SU-DHL-6 (cell line): ENCODE measurements at regions not wholly inside any gene's neighbourhood (a gene's known extent, or its start where the extent isn't known, plus 50 kb on each side); places are given as distances from the start of the nearest gene placed in this dataset.

ENCODE experiments used
- H2AFZ ChIP-seq: fragments of 200-600 bp; sonication (generic); 2 replicates; pipeline ENCODE4 v1.6.1; 2014; ENCODE audit warnings: low read depth, mild to moderate bottlenecking, moderate library complexity, mixed read lengths, antibody characterized with exemption, low read length; ENCODE audit not compliant: severe bottlenecking
- H3F3A ChIP-seq: fragments of 200-600 bp; shearing (Covaris generic); 2 replicates; pipeline ENCODE4 v1.6.0; 2016; ENCODE audit warnings: antibody characterized with exemption, mild to moderate bottlenecking; ENCODE audit not compliant: insufficient read depth
- H3K27ac ChIP-seq: fragments of 200-600 bp; sonication (generic); 2 replicates; pipeline ENCODE4 v1.5.1; 2016; ENCODE audit warnings: low read depth, mild to moderate bottlenecking, low read length, moderate library complexity, mixed read lengths
- H3K27me3 ChIP-seq: fragments of 200-600 bp; sonication (generic), shearing (Covaris generic); 2 replicates; pipeline ENCODE4 v1.6.0; 2014; ENCODE audit warnings: mild to moderate bottlenecking, low read length
- H3K36me3 ChIP-seq: fragments of 200-600 bp; sonication (generic); 2 replicates; pipeline ENCODE4 v1.6.1; 2014; ENCODE audit warnings: mild to moderate bottlenecking, low read length, mixed read lengths
- H3K4me2 ChIP-seq: fragments of 300-600, 200-600 bp; shearing (Covaris generic), sonication (generic); 2 replicates; pipeline ENCODE4 v1.6.0; 2014; ENCODE audit warnings: low read length, low read depth, mild to moderate bottlenecking; ENCODE audit not compliant: poor library complexity, severe bottlenecking
- H3K4me3 ChIP-seq: fragments of 200-600 bp; sonication (generic); 2 replicates; pipeline ENCODE4 v1.5.1; 2014; ENCODE audit warnings: antibody characterized with exemption, low read length, mild to moderate bottlenecking, mixed read lengths; ENCODE audit not compliant: insufficient read depth, poor library complexity, severe bottlenecking
- H3K79me2 ChIP-seq: fragments of 200-600 bp; sonication (generic); 2 replicates; pipeline ENCODE4 v1.6.1; 2014; ENCODE audit warnings: mild to moderate bottlenecking, low read length, moderate library complexity; ENCODE audit not compliant: insufficient read depth
- H3K9ac ChIP-seq: fragments of 200-600 bp; sonication (generic); 2 replicates; pipeline ENCODE4 v1.7.0; 2014; ENCODE audit warnings: mild to moderate bottlenecking, low read length
- H3K9me2 ChIP-seq: fragments of 200-600 bp; sonication (generic); replicated peaks from 2 replicates; pipeline ENCODE4 v1.6.1; 2014; ENCODE audit warnings: low read length; ENCODE audit not compliant: insufficient read depth
- H3K9me3 ChIP-seq: fragments of 200-600 bp; sonication (generic); 2 replicates; pipeline ENCODE4 v1.6.1; 2014; ENCODE audit warnings: low read length, mixed read lengths; ENCODE audit not compliant: insufficient read depth
- H4K20me1 ChIP-seq: fragments of 200-600 bp; sonication (generic); 2 replicates; pipeline ENCODE4 v1.6.1; 2014; ENCODE audit warnings: low read depth, mild to moderate bottlenecking, antibody characterized with exemption, low read length, moderate library complexity, mixed read lengths
- EZH2phosphoT487 ChIP-seq: fragments of 200-600 bp; sonication (generic), shearing (Covaris generic); conservative IDR thresholded peaks from 2 replicates; pipeline ENCODE4 v1.6.1; 2018; ENCODE audit warnings: mild to moderate bottlenecking, antibody characterized with exemption, low read length, moderate library complexity, mixed read lengths
- TF ChIP-seq, protein P1 (sequence below): fragments of 200-600 bp; sonication (generic); IDR thresholded peaks from one replicate; pipeline ENCODE4 v1.5.1; 2017; ENCODE audit warnings: antibody characterized with exemption, mild to moderate bottlenecking, low read length, moderate library complexity; ENCODE audit not compliant: insufficient read depth, poor library complexity, severe bottlenecking

DNA sequence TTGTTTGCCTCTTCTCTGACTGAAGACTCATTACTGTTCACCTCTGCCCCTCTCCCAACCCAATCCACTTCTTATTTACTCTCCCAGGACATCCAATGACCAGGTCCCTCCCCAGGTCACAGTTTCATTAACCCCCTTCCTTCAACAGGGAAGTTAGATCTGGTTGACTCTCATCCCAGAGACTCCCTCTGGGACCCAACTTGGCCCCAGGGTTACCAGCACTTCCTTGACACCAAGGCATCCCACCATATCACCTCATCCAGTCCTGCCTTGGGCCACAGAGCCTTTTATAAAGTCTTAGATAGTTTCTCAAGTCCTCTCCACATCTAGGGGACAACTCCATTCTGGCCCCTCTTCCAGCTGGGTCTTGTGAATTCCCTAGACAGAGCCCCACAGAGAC, 470.6 kb upstream of the TSHZ3 start:
- Histone ChIP-seq H3K79me2 (no peaks in the 10 kb centered on the region), H3K27me3 (no peaks in the 10 kb centered on the region), H3K4me3 (no peak overlapping the region), H3K9me2 (no peaks in the 10 kb centered on the region), H4K20me1 (no peaks in the 10 kb centered on the region), H3K4me2 (no peak overlapping the region), H3K9me3 (no peaks in the 10 kb centered on the region), H3F3A (no peaks in the 10 kb centered on the region), H3K36me3 (no peaks in the 10 kb centered on the region), H2AFZ (no peak overlapping the region), H3K9ac (no peak overlapping the region), H3K27ac (no peak overlapping the region)
- no peak for TF ChIP-seq EZH2phosphoT487
- TF ChIP-seq, protein P1, sequence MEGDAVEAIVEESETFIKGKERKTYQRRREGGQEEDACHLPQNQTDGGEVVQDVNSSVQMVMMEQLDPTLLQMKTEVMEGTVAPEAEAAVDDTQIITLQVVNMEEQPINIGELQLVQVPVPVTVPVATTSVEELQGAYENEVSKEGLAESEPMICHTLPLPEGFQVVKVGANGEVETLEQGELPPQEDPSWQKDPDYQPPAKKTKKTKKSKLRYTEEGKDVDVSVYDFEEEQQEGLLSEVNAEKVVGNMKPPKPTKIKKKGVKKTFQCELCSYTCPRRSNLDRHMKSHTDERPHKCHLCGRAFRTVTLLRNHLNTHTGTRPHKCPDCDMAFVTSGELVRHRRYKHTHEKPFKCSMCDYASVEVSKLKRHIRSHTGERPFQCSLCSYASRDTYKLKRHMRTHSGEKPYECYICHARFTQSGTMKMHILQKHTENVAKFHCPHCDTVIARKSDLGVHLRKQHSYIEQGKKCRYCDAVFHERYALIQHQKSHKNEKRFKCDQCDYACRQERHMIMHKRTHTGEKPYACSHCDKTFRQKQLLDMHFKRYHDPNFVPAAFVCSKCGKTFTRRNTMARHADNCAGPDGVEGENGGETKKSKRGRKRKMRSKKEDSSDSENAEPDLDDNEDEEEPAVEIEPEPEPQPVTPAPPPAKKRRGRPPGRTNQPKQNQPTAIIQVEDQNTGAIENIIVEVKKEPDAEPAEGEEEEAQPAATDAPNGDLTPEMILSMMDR: no peak

DNA sequence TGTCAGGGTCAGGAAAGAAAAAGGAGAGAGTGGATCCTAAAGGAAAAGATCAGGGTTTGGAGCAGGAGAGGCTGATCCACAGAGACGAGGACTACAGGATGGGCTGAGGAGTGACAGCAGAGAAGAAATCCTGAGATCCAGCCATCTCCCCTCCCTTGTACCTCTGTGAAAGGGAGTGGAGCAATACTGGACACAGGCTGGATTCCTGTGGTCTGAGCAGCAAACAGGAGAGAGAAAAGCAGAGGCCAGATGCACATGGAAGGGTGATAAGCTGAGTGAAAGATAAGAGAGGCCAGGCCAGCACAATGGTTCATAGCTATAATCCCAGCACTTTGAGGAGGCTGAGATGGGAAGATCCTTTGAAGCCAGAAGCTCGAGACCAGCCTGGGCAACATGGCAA, 472.1 kb upstream of the TSHZ3 start:
- no peaks in the 10 kb centered on the region for H3F3A ChIP-seq
- H3K4me2 ChIP-seq: no peak overlapping the region
- no peaks in the 10 kb centered on the region for H3K9me3 ChIP-seq
- H3K27me3 ChIP-seq: no peaks in the 10 kb centered on the region
- no peaks in the 10 kb centered on the region for H3K79me2 ChIP-seq
- no peaks in the 10 kb centered on the region for H3K9me2 ChIP-seq
- H3K9ac ChIP-seq: no peak overlapping the region
- H4K20me1 ChIP-seq: no peaks in the 10 kb centered on the region
- no peak overlapping the region for H2AFZ ChIP-seq
- H3K4me3 ChIP-seq: no peak overlapping the region
- TF ChIP-seq, protein P1: no peak
- TF ChIP-seq EZH2phosphoT487: no peak
- H3K27ac ChIP-seq: no peak overlapping the region
- no peaks in the 10 kb centered on the region for H3K36me3 ChIP-seq

DNA sequence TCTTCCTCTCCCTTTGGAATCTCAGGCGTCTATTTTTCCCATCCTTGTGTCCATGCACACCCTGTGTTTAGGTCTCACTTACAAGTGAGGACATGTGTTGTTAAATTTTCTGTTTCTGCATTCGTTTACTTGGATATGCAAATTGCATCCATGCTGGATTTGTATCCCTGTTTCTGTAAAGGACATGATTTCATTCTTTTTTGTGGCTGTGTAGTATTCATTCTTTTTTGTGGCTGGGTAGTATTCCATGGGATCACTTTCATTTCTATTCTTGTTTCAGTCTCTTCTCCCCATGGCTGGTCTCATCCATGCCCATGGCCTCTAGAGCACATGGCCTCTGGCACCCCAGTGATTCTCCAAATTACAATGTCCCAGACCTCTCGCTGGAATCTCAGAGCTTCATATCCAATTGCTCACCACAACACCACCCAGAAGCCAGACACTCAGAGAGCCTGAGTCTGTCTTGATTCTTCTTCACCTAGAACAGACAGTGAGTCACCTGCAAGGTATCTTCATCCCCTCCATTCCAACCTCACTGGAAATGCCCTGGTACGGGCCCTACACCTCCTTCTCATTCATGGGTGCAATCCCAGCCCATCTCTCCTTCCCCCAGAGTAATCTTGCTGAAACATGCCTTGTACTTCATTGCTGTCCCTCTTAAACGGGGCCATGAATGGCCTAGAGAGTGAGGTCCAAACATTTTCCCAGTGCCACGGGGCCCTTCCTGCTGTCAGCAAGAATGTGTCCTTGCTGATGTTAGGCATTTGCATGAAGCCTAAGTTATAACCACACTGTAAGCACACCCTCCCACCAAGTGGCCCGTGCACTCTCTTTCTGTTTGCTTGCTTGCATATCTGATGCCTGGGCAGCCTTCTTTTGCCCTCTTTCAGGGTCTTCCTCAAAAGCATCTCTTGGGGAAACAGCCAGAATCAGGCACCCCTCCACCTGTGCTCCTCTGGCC, 476.2 kb upstream of the TSHZ3 start:
- H3K79me2 ChIP-seq: no peaks in the 10 kb centered on the region

More for the DNA sequence above, 476.2 kb upstream of the TSHZ3 start:
- no peaks in the 10 kb centered on the region for H3K36me3 ChIP-seq
- H3K4me3 ChIP-seq: no peak overlapping the region
- no peak overlapping the region for H3K9ac ChIP-seq
- no peaks in the 10 kb centered on the region for H3K9me2 ChIP-seq
- no peaks in the 10 kb centered on the region for H4K20me1 ChIP-seq
- TF ChIP-seq EZH2phosphoT487: no peak
- TF ChIP-seq, protein P1: no peak
- no peaks in the 10 kb centered on the region for H3K27me3 ChIP-seq
- no peak overlapping the region for H2AFZ ChIP-seq
- H3K4me2 ChIP-seq: no peak overlapping the region
- H3K9me3 ChIP-seq: no peaks in the 10 kb centered on the region
- no peaks in the 10 kb centered on the region for H3F3A ChIP-seq
- no peak overlapping the region for H3K27ac ChIP-seq
